ENCODE measurements at regions not wholly inside any gene's neighbourhood (a gene's known extent, or its start where the extent isn't known, plus 50 kb on each side); places are given as distances from the start of the nearest gene placed in this dataset.

GRCh38 chr4:22020129-22020528, 71.6 kb upstream of the KCNIP4 start:
- Histone ChIP-seq H3K27me3 (ENCODE audit: insufficient read depth, low read depth) (no peaks in the 10 kb centered on the region), H3K36me3 (ENCODE audit: low read depth) (no peaks in the 10 kb centered on the region), H3K27ac (no peak overlapping the region), H3K9me3 (ENCODE audit: insufficient read depth, low read depth) (no peaks in the 10 kb centered on the region), H3K4me3 (no peak overlapping the region), H3K79me2 (ENCODE audit: low read depth) (no peaks in the 10 kb centered on the region), H4K20me1 (ENCODE audit: insufficient read depth) (no peaks in the 10 kb centered on the region), H2AFZ (no peak overlapping the region), H3K4me2 (no peak overlapping the region), H3K9me2 (ENCODE audit: insufficient read depth) (no peaks in the 10 kb centered on the region), H3F3A (ENCODE audit: insufficient read depth, low read depth) (no peaks in the 10 kb centered on the region), H3K4me1 (replicated peaks; ENCODE audit: insufficient read depth) (no peaks in the 10 kb centered on the region)
- TF ChIP-seq EZH2 (IDR thresholded peaks at IDR 0.05; ENCODE audit: low read depth), result no peak
- no peak for TF ChIP-seq CTCF (conservative IDR thresholded peaks at IDR 0.05)
- intact Hi-C loops (cut with micrococcal nuclease; ENCODE audit: unreplicated experiment), result no loop called here
- POLR2A ChIA-PET (ENCODE audit: unreplicated experiment), result no interaction called here
- no peak for DNase-seq
- CTCF ChIA-PET, result no interaction called here
- no TSS peak for BruUV-seq (replicated peaks)

- no peak overlapping the region for H3K4me3 ChIP-seq
- no peaks in the 10 kb centered on the region for H3K27me3 ChIP-seq (ENCODE audit: insufficient read depth, low read depth)
- intact Hi-C loops (cut with micrococcal nuclease; ENCODE audit: unreplicated experiment), result no loop called here
- no peak overlapping the region for H3K4me2 ChIP-seq
- no peaks in the 10 kb centered on the region for H4K20me1 ChIP-seq (ENCODE audit: insufficient read depth)
- ChIA-PET CTCF (no interaction called here), POLR2A (ENCODE audit: unreplicated experiment) (no interaction called here)
- no peaks in the 10 kb centered on the region for H3K9me2 ChIP-seq (ENCODE audit: insufficient read depth)
- TF ChIP-seq EZH2 (IDR thresholded peaks at IDR 0.05; ENCODE audit: low read depth), result no peak
- TF ChIP-seq CTCF (conservative IDR thresholded peaks at IDR 0.05), result no peak
- no TSS peak for BruUV-seq (replicated peaks)
- no peaks in the 10 kb centered on the region for H3K4me1 ChIP-seq (replicated peaks; ENCODE audit: insufficient read depth)
- H2AFZ ChIP-seq, result no peak overlapping the region
- H3K9me3 ChIP-seq (ENCODE audit: insufficient read depth, low read depth), result no peaks in the 10 kb centered on the region
- no peak for DNase-seq
- no peaks in the 10 kb centered on the region for H3K79me2 ChIP-seq (ENCODE audit: low read depth)
- no peak overlapping the region for H3K27ac ChIP-seq
- H3K36me3 ChIP-seq (ENCODE audit: low read depth), result no peaks in the 10 kb centered on the region
- H3F3A ChIP-seq (ENCODE audit: insufficient read depth, low read depth), result no peaks in the 10 kb centered on the region
Measured at GRCh38 chr4:22019676-22020075, 71.1 kb upstream of the KCNIP4 start.

GRCh38 chr4:22014222-22014741, 65.7 kb upstream of the KCNIP4 start:
- BruUV-seq (replicated peaks), result no TSS peak
- H3K9me2 ChIP-seq (ENCODE audit: insufficient read depth), result no peaks in the 10 kb centered on the region
- no peak overlapping the region for H3K27ac ChIP-seq
- H3K9me3 ChIP-seq (ENCODE audit: insufficient read depth, low read depth), result no peaks in the 10 kb centered on the region
- no peak overlapping the region for H3K4me2 ChIP-seq
- H3K4me3 ChIP-seq, result no peak overlapping the region
- H3K27me3 ChIP-seq (ENCODE audit: insufficient read depth, low read depth), result no peaks in the 10 kb centered on the region
- no peaks in the 10 kb centered on the region for H3K79me2 ChIP-seq (ENCODE audit: low read depth)
- H4K20me1 ChIP-seq (ENCODE audit: insufficient read depth), result no peaks in the 10 kb centered on the region
- H2AFZ ChIP-seq, result no peak overlapping the region
- H3F3A ChIP-seq (ENCODE audit: insufficient read depth, low read depth), result no peaks in the 10 kb centered on the region
- H3K4me1 ChIP-seq (replicated peaks; ENCODE audit: insufficient read depth), result no peaks in the 10 kb centered on the region
- ChIA-PET POLR2A (ENCODE audit: unreplicated experiment) (no interaction called here), CTCF (no interaction called here)
- TF ChIP-seq CTCF (conservative IDR thresholded peaks at IDR 0.05), result no peak
- no peaks in the 10 kb centered on the region for H3K36me3 ChIP-seq (ENCODE audit: low read depth)
- intact Hi-C loops (cut with micrococcal nuclease; ENCODE audit: unreplicated experiment), result no loop called here
- DNase-seq, result no peak

Measured in PC-9 (cell line).